ENCODE measurements at regions not wholly inside any gene's neighbourhood (a gene's known extent, or its start where the extent isn't known, plus 50 kb on each side); places are given as distances from the start of the nearest gene placed in this dataset.
"Not testable (repeated sequence)": the region's sequence is repeated elsewhere in the genome, so short reads cannot be mapped to it uniquely, and the experiment has no call there.

- not testable (repeated sequence) for TF ChIP-seq CTCF, POLR2A, EP300, POLR2AphosphoS5 (IDR thresholded peaks at IDR 0.05)
These were observed 1544.9 kb upstream of the USP9Y start for GRCh38 chrY:11156100-11156499.
